GM18951 (cell line): ENCODE measurements at regions not wholly inside any gene's neighbourhood (a gene's known extent, or its start where the extent isn't known, plus 50 kb on each side); places are given as distances from the start of the nearest gene placed in this dataset.

Experiments used
- POLR2A ChIP-seq: IDR thresholded peaks from 4 replicates; pipeline ENCODE4 v1.6.1; 2011; ENCODE audit warnings: mild to moderate bottlenecking; ENCODE audit not compliant: insufficient read length, insufficient read depth; ENCODE audit errors: extremely low read depth
- in situ Hi-C: fragments of 300-500 bp; cut with MboI; formaldehyde crosslinking; loops from one replicate; pipeline ENCODE4 v1.12.0; 2022; ENCODE audit warnings: low sequenced_read_pairs, mixed read lengths, inconsistent platforms; ENCODE audit not compliant: unreplicated experiment

GRCh38 chr20:6715401-6715941, 52.0 kb upstream of the BMP2 start:
- TF ChIP-seq POLR2A = no peak

GRCh38 chr20:6714279-6714711, 53.2 kb upstream of the BMP2 start:
- in situ Hi-C loops = no loop called here
- no peak for TF ChIP-seq POLR2A

More at GRCh38 chr20:6715401-6715941, 52.0 kb upstream of the BMP2 start:
- in situ Hi-C loops = no loop called here

- no peak for TF ChIP-seq POLR2A
- in situ Hi-C loops = no loop called here
Observed at GRCh38 chr20:6711951-6712649, 55.4 kb upstream of the BMP2 start.

GRCh38 chr20:6709910-6710595, 57.4 kb upstream of the BMP2 start:
- no peak for TF ChIP-seq POLR2A
- in situ Hi-C loops = no loop called here

GRCh38 chr20:6708010-6708409, 59.5 kb upstream of the BMP2 start:
- in situ Hi-C loops = no loop called here
- TF ChIP-seq POLR2A = no peak

- in situ Hi-C loops = no loop called here
- no peak for TF ChIP-seq POLR2A
Observed at GRCh38 chr20:6707321-6707831, 60.1 kb upstream of the BMP2 start.

- no peak for TF ChIP-seq POLR2A
- in situ Hi-C loops = no loop called here
Observed at GRCh38 chr20:6705926-6706548, 61.4 kb upstream of the BMP2 start.

- in situ Hi-C loops = no loop called here
- TF ChIP-seq POLR2A = no peak
Observed at GRCh38 chr20:6705106-6705766, 62.2 kb upstream of the BMP2 start.

- in situ Hi-C loops = no loop called here
- TF ChIP-seq POLR2A = no peak
Observed at GRCh38 chr20:6704132-6704861, 63.2 kb upstream of the BMP2 start.

GRCh38 chr20:6703656-6704055, 63.8 kb upstream of the BMP2 start:
- in situ Hi-C loops = no loop called here
- no peak for TF ChIP-seq POLR2A

- no peak for TF ChIP-seq POLR2A
- in situ Hi-C loops = no loop called here
Observed at GRCh38 chr20:6703047-6703446, 64.4 kb upstream of the BMP2 start.

- no peak for TF ChIP-seq POLR2A
- in situ Hi-C loops = no loop called here
Observed at GRCh38 chr20:6702144-6702543, 65.3 kb upstream of the BMP2 start.

GRCh38 chr20:6700563-6701329, 66.7 kb upstream of the BMP2 start:
- no peak for TF ChIP-seq POLR2A
- in situ Hi-C loops = no loop called here
